Stimulated activated CD4-positive, alpha-beta T cell treated with anti-CD3 and anti-CD28 coated beads, Interleukin-4, amount 100 ng/mL, for 48 hours (primary cell): ENCODE measurements at regions not wholly inside any gene's neighbourhood (a gene's known extent, or its start where the extent isn't known, plus 50 kb on each side); places are given as distances from the start of the nearest gene placed in this dataset.
"Not testable (repeated sequence)": the region's sequence is repeated elsewhere in the genome, so short reads cannot be mapped to it uniquely, and the experiment has no call there.

ENCODE experiments used
- DNase-seq, 2 donors: peaks; one replicate each; pipeline ENCODE4 v3.0.0-alpha.2; 2020; ENCODE audit warnings: low read depth in 2 of 2

- DNase-seq = no peak
Measured at GRCh38 chr9:86491468-86492266, 137.5 kb upstream of the TUT7 start.

- no peak for DNase-seq
Measured at GRCh38 chr9:86488794-86489193, 134.6 kb upstream of the TUT7 start.

GRCh38 chr9:86488345-86488744, 134.1 kb upstream of the TUT7 start:
- DNase-seq = no peak

GRCh38 chr9:86487838-86488233, 133.6 kb upstream of the TUT7 start:
- DNase-seq = no peak

- DNase-seq = no peak
Measured at GRCh38 chr9:86486891-86487837, 133.0 kb upstream of the TUT7 start.

- DNase-seq = no peak
Measured at GRCh38 chr9:86485359-86485758, 131.1 kb upstream of the TUT7 start.

- DNase-seq = no peak
Measured at GRCh38 chr9:86483496-86483895, 129.3 kb upstream of the TUT7 start.

- no peak for DNase-seq
Measured at GRCh38 chr9:86481466-86481865, 127.3 kb upstream of the TUT7 start.

GRCh38 chr9:86475255-86475654, 121.0 kb upstream of the TUT7 start:
- DNase-seq = not testable (repeated sequence)

GRCh38 chr9:86471171-86471815, 117.1 kb upstream of the TUT7 start:
- DNase-seq = no peak

GRCh38 chr9:86470326-86470725, 116.1 kb upstream of the TUT7 start:
- no peak for DNase-seq

- no peak for DNase-seq
Measured at GRCh38 chr9:86469476-86470250, 115.5 kb upstream of the TUT7 start.

- DNase-seq = no peak
Measured at GRCh38 chr9:86464242-86464641, 110.0 kb upstream of the TUT7 start.

GRCh38 chr9:86460216-86461002, 106.2 kb upstream of the TUT7 start:
- no peak for DNase-seq

GRCh38 chr9:86459599-86460155, 105.5 kb upstream of the TUT7 start:
- DNase-seq = no peak

- DNase-seq = no peak
Measured at GRCh38 chr9:86459191-86459590, 105.0 kb upstream of the TUT7 start.

GRCh38 chr9:86458191-86458855, 104.1 kb upstream of the TUT7 start:
- no peak for DNase-seq

GRCh38 chr9:86456416-86456815, 102.2 kb upstream of the TUT7 start:
- DNase-seq = no peak

GRCh38 chr9:86454701-86455615, 100.7 kb upstream of the TUT7 start:
- DNase-seq = no peak
